ENCODE measurements at regions not wholly inside any gene's neighbourhood (a gene's known extent, or its start where the extent isn't known, plus 50 kb on each side); places are given as distances from the start of the nearest gene placed in this dataset.

GRCh38 chr4:34236118-34236517 lies 2008.2 kb downstream of the ARAP2 start:
- FAIRE-seq (no peak), DNase-seq (ENCODE audit: low read depth in 1 of 2, low spot score in 1 of 2) (no peak), ATAC-seq (no peak)
- Histone ChIP-seq H3K4me1 (no peaks in the 10 kb centered on the region), H3K4me3 (no peak overlapping the region), H3K27ac (no peak overlapping the region), H3K4me2 (no peak overlapping the region), H3K9me3 (no peaks in the 10 kb centered on the region)
- ChIA-PET CTCF (no interaction called here), POLR2A (no interaction called here)
- 50% methylated on average over 1 of the region's 1 CpG for WGBS (ENCODE audit: missing lambda C conversion rate)
- TF ChIP-seq EP300 (IDR thresholded peaks at IDR 0.05) (no peak), RFX5 (IDR thresholded peaks at IDR 0.05) (no peak)

GRCh38 chr4:34245276-34245675 lies 1999.0 kb downstream of the ARAP2 start:
- POLR2A ChIA-PET: no interaction called here
- no peak for TF ChIP-seq ZFP36 (IDR thresholded peaks at IDR 0.05; ENCODE audit: borderline replicate concordance, partially characterized antibody)
- no peak for TF ChIP-seq CEBPB (IDR thresholded peaks at IDR 0.05)
- no peak for TF ChIP-seq EP300 (IDR thresholded peaks at IDR 0.05)
- no peak for TF ChIP-seq KDM1A (IDR thresholded peaks at IDR 0.05; ENCODE audit: low read depth)
- TF ChIP-seq CHD4 (IDR thresholded peaks at IDR 0.05; ENCODE audit: borderline replicate concordance): no peak
- TF ChIP-seq, protein P1, sequence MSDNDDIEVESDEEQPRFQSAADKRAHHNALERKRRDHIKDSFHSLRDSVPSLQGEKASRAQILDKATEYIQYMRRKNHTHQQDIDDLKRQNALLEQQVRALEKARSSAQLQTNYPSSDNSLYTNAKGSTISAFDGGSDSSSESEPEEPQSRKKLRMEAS (IDR thresholded peaks at IDR 0.05): no peak
- TF ChIP-seq POLR2AphosphoS2 (conservative IDR thresholded peaks at IDR 0.05; ENCODE audit: low read length): no peak
- TF ChIP-seq MAZ (IDR thresholded peaks at IDR 0.05; ENCODE audit: borderline replicate concordance, low read depth, low read length): no peak
- no peak for TF ChIP-seq KDM5A (IDR thresholded peaks at IDR 0.05)
- TF ChIP-seq ZC3H11A (IDR thresholded peaks at IDR 0.05): no peak
- no peak for TF ChIP-seq JUNB (IDR thresholded peaks at IDR 0.05)
- TF ChIP-seq NPAS2 (CRISPR knock-in tag; IDR thresholded peaks at IDR 0.05; ENCODE audit: borderline replicate concordance): no peak
- no peak for TF ChIP-seq EHMT2 (IDR thresholded peaks at IDR 0.05; ENCODE audit: low read depth)
- TF ChIP-seq JUN (IDR thresholded peaks at IDR 0.05): no peak
- TF ChIP-seq RCOR1 (IDR thresholded peaks at IDR 0.05; ENCODE audit: low read depth, low read length): no peak
- TF ChIP-seq FOSL2 (IDR thresholded peaks at IDR 0.05): no peak
- no peak for TF ChIP-seq FOSL2 (CRISPR knock-in tag; IDR thresholded peaks at IDR 0.05)
- no peak for TF ChIP-seq RFX5 (IDR thresholded peaks at IDR 0.05)
- no peak for TF ChIP-seq HDAC2 (IDR thresholded peaks at IDR 0.05)
- Histone ChIP-seq H3K4me2 (no peak overlapping the region), H3K4me1 (no peaks in the 10 kb centered on the region), H3K4me3 (no peak overlapping the region), H3K9me3 (no peaks in the 10 kb centered on the region), H3K27ac (no peak overlapping the region)
- FAIRE-seq (no peak), ATAC-seq (no peak), DNase-seq (ENCODE audit: low read depth in 1 of 2, low spot score in 1 of 2) (no peak)
- 28% methylated on average over 2 of the region's 2 CpGs for WGBS (ENCODE audit: missing lambda C conversion rate)
- CTCF ChIA-PET: no interaction called here

GRCh38 chr4:34250562-34250961 lies 1993.8 kb downstream of the ARAP2 start:
- DNase-seq (ENCODE audit: low read depth in 1 of 2, low spot score in 1 of 2) (no peak), FAIRE-seq (no peak), ATAC-seq (no peak)
- POLR2A ChIA-PET: no interaction called here
- H3K27ac ChIP-seq: no peak overlapping the region
- WGBS (ENCODE audit: missing lambda C conversion rate): 50% methylated on average over 1 of the region's 1 CpG
- H3K4me3 ChIP-seq: no peak overlapping the region
- H3K9me3 ChIP-seq: no peaks in the 10 kb centered on the region
- CTCF ChIA-PET: no interaction called here
- H3K4me1 ChIP-seq: no peaks in the 10 kb centered on the region
- TF ChIP-seq CBX8 (IDR thresholded peaks at IDR 0.05): no peak
- TF ChIP-seq MAFK (IDR thresholded peaks at IDR 0.05; ENCODE audit: partially characterized antibody): no peak
- no peak for TF ChIP-seq POLR2A (IDR thresholded peaks at IDR 0.05; ENCODE audit: low read length)
- no peak for TF ChIP-seq HEYL (CRISPR knock-in tag; IDR thresholded peaks at IDR 0.05)
- TF ChIP-seq TFCP2L1 (CRISPR knock-in tag; IDR thresholded peaks at IDR 0.05): no peak
- no peak overlapping the region for H3K4me2 ChIP-seq

- Histone ChIP-seq H3K9me3 (no peaks in the 10 kb centered on the region), H3K4me1 (no peaks in the 10 kb centered on the region), H3K4me2 (no peak overlapping the region), H3K4me3 (no peak overlapping the region), H3K27ac (no peak overlapping the region)
- POLR2A ChIA-PET: no interaction called here
- no peak for TF ChIP-seq TFCP2L1 (CRISPR knock-in tag; IDR thresholded peaks at IDR 0.05)
- no peak for TF ChIP-seq FOXS1 (CRISPR knock-in tag; IDR thresholded peaks at IDR 0.05)
- CTCF ChIA-PET: no interaction called here
- FAIRE-seq: no peak
- ATAC-seq: no peak
- DNase-seq (ENCODE audit: low read depth in 1 of 2, low spot score in 1 of 2): no peak
Observed at GRCh38 chr4:34253239-34253638, 1991.1 kb downstream of the ARAP2 start.
